EL (cell line): ENCODE measurements at regions not wholly inside any gene's neighbourhood (a gene's known extent, or its start where the extent isn't known, plus 50 kb on each side); places are given as distances from the start of the nearest gene placed in this dataset.

ENCODE experiments used
- DNase-seq: peaks from one replicate; pipeline ENCODE4 v3.0.0-alpha.2; 2016

DNA sequence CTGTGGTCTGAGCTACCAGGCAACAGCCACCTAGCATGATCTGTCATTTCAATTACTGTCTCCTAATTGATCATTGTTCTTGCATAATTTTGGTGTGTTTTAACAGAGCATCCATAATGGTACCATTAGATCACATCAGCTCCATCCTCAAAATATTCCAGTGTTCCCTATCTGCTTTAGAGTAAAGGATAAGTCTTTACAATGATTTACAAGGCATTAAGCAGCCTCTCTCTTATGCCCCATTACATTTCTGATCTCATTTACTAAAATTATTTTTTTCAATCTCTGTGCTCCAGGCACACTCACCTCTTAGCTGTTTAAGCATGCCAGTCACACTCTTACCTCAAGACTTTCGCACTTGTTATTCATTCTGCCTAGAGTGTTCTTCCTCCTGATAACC lies 389.9 kb upstream of the PTPRD start:
- DNase-seq = no peak

DNA sequence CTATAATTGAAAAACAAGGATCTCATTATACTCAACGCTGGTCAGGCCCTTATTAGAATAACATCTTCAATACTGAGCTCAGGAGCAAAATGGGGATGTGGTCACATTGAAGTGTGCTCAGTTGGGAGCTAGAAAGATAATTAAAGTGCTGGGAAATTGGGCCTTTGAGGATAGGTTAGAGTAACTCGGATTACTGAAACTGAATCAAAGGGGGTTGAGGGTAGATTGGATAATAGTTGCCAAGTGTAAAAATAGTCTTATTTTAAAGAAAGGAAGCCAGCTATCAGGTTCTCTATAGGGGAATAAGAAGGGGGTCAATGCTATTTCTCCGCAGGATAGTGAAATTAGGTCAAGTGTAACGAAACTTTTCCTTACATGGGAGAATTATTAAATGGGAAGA lies 391.0 kb upstream of the PTPRD start:
- DNase-seq = no peak

DNA sequence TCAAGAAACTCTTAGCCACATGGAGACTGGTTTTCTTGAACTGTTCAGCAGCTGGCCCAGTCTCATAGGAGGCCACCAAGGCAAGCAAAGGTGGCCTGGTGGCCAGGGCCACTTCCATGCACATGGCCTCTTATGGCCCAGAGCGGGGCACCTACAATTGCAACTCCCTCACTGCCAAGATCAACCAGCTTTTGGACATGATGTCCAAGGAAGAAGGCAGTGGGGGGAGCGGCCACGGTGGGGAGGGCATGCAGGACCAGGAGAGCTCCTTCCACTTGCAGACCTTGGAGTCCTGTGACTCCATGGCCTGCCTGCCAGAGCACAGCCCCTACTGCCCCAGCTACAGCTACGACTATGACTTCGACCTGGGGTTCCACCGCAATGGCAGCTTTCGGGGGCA lies 398.9 kb upstream of the PTPRD start:
- no peak for DNase-seq

DNA sequence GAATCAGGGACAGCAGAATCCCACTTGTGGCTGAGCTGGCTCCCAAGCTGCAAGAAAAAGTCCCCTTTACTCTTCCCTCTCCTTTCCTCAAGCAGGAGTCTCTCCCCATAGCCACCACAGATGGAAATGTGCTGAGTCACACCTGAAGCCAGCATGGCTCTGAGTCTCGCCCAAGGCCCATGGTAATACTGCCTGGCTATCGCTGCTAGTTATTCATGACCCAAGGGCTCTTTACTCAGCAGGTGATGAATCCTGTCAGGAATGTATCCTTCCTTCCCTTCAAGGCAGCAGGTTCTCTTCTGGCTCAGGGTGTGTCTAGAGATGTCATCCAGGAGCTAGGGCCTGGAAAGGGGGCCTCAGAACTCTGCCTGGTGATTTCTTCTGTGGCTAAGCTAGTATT lies 403.3 kb upstream of the PTPRD start:
- no peak for DNase-seq

GRCh38 chr9:11023201-11023600 lies 410.4 kb upstream of the PTPRD start:
- no peak for DNase-seq

DNA sequence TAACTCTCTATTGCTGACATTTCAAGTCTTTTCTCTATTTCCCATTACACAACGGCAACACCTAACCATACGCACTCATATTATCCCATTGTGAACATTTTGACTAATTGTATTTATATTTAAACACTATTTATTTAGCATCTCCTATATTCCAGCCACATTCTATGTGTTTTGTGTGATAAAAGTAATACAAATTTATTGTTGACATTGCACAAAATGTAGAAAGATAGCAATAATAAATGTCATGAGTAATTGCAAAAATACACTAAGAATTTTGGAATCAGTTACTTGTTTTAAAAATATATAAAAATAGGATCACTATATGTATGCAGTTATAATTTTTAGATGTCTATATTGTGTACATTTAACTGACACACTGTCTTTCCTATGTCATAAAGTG lies 413.0 kb upstream of the PTPRD start:
- no peak for DNase-seq

- no peak for DNase-seq
Observed at GRCh38 chr9:11038366-11038765, 425.6 kb upstream of the PTPRD start.

- no peak for DNase-seq
Observed at GRCh38 chr9:11039006-11039405, 426.2 kb upstream of the PTPRD start.

DNA sequence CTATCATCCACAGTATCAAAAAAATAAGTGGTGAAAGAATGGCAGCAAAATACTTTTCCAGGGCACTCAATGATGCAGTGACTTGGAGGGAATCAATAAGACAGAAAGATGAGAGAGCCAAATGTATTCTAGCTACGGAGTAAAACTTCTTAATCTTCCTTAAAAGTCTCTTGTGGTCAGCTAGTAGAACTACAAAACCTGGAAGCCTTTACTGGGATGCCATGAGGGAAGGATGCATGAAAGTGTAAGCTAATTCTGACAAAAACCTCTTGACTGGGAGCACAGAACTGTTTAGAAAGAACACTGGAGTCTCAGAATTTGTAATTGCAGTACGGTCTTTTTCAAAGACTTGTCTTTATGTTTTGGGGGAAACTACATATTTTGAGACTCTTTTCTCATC lies 432.8 kb upstream of the PTPRD start:
- DNase-seq = no peak

DNA sequence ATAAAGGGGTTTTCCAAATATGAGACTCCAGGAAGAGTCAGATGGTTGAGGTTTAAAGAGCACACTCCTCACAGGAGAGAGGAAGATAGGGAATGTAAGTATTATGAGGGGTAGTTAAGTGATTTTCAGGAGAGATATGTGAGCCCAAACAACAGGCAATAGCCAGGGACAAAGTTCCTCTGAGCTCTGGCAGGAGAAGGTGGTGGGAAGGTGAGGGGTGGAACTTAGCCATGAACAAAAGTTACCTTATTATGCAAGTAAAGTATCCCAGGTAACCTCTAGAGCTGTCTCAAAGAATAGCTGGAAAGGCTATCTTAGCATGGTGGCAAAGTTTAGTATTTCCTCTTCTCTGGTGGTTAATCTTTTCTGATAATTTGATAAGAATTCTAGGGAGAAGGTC lies 450.5 kb upstream of the PTPRD start:
- DNase-seq = no peak

DNA sequence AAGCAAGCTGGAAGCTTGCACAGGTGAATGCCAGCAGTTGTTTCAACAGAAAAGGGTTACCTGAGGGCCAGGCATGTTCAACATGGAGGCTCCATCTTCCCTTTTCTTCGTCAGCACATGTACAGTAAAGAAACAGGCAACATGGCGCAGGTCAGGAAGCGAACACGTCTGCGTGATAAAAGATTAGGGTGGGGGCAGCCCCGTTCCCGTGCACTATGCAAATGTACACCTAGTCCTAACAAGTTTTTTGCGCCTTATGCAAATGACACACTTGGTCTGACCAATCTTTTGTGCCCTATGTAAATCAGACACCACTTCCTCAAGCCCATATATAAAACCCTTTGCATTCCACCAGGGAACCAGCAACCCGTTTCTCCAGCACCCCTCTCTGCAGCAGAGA lies 452.1 kb upstream of the PTPRD start:
- DNase-seq = no peak

DNA sequence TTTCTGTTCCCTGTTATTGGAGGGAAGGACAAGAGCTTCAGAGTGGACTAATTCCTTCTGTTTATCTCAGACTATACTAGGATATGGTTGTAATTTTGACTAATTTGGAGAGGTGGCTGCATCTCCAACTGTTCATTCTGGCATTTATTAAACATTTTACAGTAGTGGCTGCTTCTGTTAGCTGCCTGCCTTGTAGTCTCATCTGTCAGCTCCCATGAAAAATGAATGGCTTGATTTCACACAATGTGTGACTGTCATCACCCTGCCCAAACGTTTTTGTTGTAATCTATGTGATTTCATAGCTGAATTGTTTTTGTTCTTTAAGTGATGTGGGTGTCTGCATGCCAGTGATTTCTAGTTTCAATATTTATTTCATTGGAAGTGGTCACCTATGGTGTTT lies 459.4 kb upstream of the PTPRD start:
- DNase-seq = no peak

DNA sequence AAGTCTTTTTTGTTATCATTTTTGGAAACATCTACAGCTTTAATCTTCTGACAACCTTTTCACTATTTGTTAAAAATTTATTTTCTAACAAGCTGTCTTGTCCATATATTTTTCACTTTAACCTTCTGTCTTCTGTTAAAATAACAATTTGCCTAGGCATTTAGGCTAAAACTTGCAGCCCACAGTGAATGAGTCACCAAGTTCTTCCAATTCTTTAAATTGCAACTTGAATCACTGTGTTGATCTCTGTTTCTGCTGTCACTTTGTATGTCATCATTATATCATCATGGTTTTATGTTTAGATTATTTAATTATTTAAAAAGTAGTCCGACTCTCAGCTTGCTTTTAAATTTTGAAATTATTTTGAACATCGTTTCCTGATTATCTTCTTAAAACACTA lies 473.8 kb upstream of the PTPRD start:
- DNase-seq = no peak

GRCh38 chr9:11088821-11089374 lies 476.1 kb upstream of the PTPRD start:
- DNase-seq = no peak

DNA sequence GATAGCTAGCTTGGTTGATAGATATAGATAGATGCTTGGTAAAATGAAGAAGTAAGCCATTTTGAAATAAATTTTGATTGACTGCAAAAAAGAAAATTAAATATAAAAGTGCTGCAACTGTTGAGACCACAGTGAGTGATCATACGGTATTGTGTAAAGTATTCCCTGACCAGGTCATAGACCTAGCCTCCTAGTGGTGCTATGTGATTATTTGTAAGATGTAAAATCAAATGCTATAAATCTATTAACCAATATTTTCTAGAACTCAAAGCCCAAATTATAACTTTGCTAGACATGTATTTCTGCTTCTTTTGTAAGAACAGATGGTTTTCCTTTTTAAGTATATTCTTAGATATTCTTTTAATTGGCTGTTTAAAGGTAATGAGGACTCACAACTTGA lies 480.2 kb upstream of the PTPRD start:
- DNase-seq = no peak

- no peak for DNase-seq
Observed at GRCh38 chr9:11097020-11097419, 484.2 kb upstream of the PTPRD start.

- DNase-seq = no peak
Observed at GRCh38 chr9:11103525-11103924, 490.7 kb upstream of the PTPRD start.

- no peak for DNase-seq
Observed at GRCh38 chr9:11107196-11107595, 494.4 kb upstream of the PTPRD start.

GRCh38 chr9:11128156-11128555 lies 515.4 kb upstream of the PTPRD start:
- DNase-seq = no peak

- DNase-seq = no peak
Observed at GRCh38 chr9:11135851-11136250, 523.0 kb upstream of the PTPRD start.

GRCh38 chr9:11141357-11141756 lies 528.6 kb upstream of the PTPRD start:
- DNase-seq = no peak

GRCh38 chr9:11142965-11143738 lies 530.4 kb upstream of the PTPRD start:
- no peak for DNase-seq

GRCh38 chr9:11144746-11145145 lies 531.9 kb upstream of the PTPRD start:
- DNase-seq = no peak

GRCh38 chr9:11148189-11148588 lies 535.4 kb upstream of the PTPRD start:
- DNase-seq = no peak

- DNase-seq = no peak
Observed at GRCh38 chr9:11149065-11149464, 536.3 kb upstream of the PTPRD start.
